GM23338 (cell line): ENCODE measurements at regions not wholly inside any gene's neighbourhood (a gene's known extent, or its start where the extent isn't known, plus 50 kb on each side); places are given as distances from the start of the nearest gene placed in this dataset.
A peak's percentile ranks its signal among the peaks of the same experiment; 100 is the strongest.

Source experiments
- ATAC-seq: fragments of 200-7000 bp; cut with Tn5 transposase; 3 replicates; pipeline ENCODE4 v1.9.1; 2020
- DNase-seq: peaks from one replicate; pipeline ENCODE4 v3.0.0-alpha.2; 2015; ENCODE audit warnings: low spot score
- H2AFZ ChIP-seq: fragments of 200-600 bp; sonication (generic); 2 replicates; pipeline ENCODE4 v1.8.0; 2016; ENCODE audit warnings: antibody characterized with exemption, mild to moderate bottlenecking, moderate library complexity
- H3F3A ChIP-seq: fragments of 200-600 bp; sonication (generic); replicated peaks from 2 replicates; pipeline ENCODE4 v1.8.0; 2017; ENCODE audit warnings: antibody characterized with exemption, mixed run types, low read depth
- H3K27ac ChIP-seq: fragments of 200-600 bp; sonication (generic); 2 replicates; pipeline ENCODE4 v1.6.1; 2016; ENCODE audit warnings: low read depth
- H3K27me3 ChIP-seq: fragments of 200-600 bp; sonication (generic); 2 replicates; pipeline ENCODE4 v1.8.0; 2016; ENCODE audit warnings: mild to moderate bottlenecking, mixed run types, moderate library complexity; ENCODE audit not compliant: insufficient read depth
- H3K36me3 ChIP-seq: fragments of 200-600 bp; sonication (generic); 2 replicates; pipeline ENCODE4 v1.8.0; 2016; ENCODE audit warnings: mild to moderate bottlenecking; ENCODE audit not compliant: insufficient read depth
- H3K4me1 ChIP-seq: fragments of 200-600 bp; sonication (generic); 2 replicates; pipeline ENCODE4 v1.8.0; 2016; ENCODE audit warnings: mild to moderate bottlenecking, moderate library complexity; ENCODE audit not compliant: insufficient read depth
- H3K4me2 ChIP-seq: fragments of 200-600 bp; sonication (generic); 2 replicates; pipeline ENCODE4 v1.7.1; 2017; ENCODE audit warnings: mixed run types
- H3K4me3 ChIP-seq: fragments of 200-600 bp; sonication (generic); 2 replicates; pipeline ENCODE4 v1.6.1; 2016; ENCODE audit warnings: mixed run types
- H3K79me2 ChIP-seq: fragments of 200-600 bp; sonication (generic); replicated peaks from 2 replicates; pipeline ENCODE4 v1.8.0; 2017; ENCODE audit warnings: mild to moderate bottlenecking; ENCODE audit not compliant: insufficient read depth
- H3K9me2 ChIP-seq: fragments of 200-600 bp; sonication (generic); 2 replicates; pipeline ENCODE4 v1.8.0; 2017; ENCODE audit not compliant: insufficient read depth
- H4K20me1 ChIP-seq: fragments of 200-600 bp; sonication (generic); replicated peaks from 2 replicates; pipeline ENCODE4 v1.8.0; 2017; ENCODE audit warnings: mild to moderate bottlenecking; ENCODE audit not compliant: insufficient read depth
- H3K27ac Mint-ChIP-seq: 2 replicates; pipeline ENCODE4 v1.8.0; 2020; ENCODE audit warnings: inconsistent platforms, mild to moderate bottlenecking, moderate library complexity, mixed read lengths
- H3K27me3 Mint-ChIP-seq: 3 replicates; pipeline ENCODE4 v1.8.0; 2022; ENCODE audit warnings: low read depth, mild to moderate bottlenecking, moderate library complexity, mixed read lengths, inconsistent platforms; ENCODE audit not compliant: insufficient read depth, poor library complexity
- H3K36me3 Mint-ChIP-seq: 3 replicates; pipeline ENCODE4 v1.8.0; 2021; ENCODE audit warnings: low read depth, mild to moderate bottlenecking, inconsistent platforms, moderate library complexity, mixed read lengths
- H3K4me1 Mint-ChIP-seq: 3 replicates; pipeline ENCODE4 v1.8.0; 2020; ENCODE audit warnings: mild to moderate bottlenecking, inconsistent platforms, mixed read lengths
- H3K4me3 Mint-ChIP-seq: 3 replicates; pipeline ENCODE4 v1.8.0; 2021; ENCODE audit warnings: moderate library complexity, mild to moderate bottlenecking, inconsistent platforms, mixed read lengths
- H3K9me3 Mint-ChIP-seq: 3 replicates; pipeline ENCODE4 v1.8.0; 2020; ENCODE audit warnings: moderate library complexity, mild to moderate bottlenecking, inconsistent platforms, mixed read lengths
- CREB1 ChIP-seq: fragments of 250-450 bp; sonication (Bioruptor Pico); IDR thresholded peaks from 2 replicates; pipeline ENCODE4 v1.5.0; 2020; ENCODE audit warnings: low read depth, mild to moderate bottlenecking, moderate library complexity
- EZH2 ChIP-seq: fragments of 200-600 bp; sonication (generic); IDR thresholded peaks from one replicate; pipeline ENCODE4 v1.8.0; 2017; ENCODE audit warnings: antibody characterized with exemption, mild to moderate bottlenecking, low read depth; ENCODE audit not compliant: unreplicated experiment
- EZH2phosphoT487 ChIP-seq: fragments of 200-600 bp; sonication (generic); IDR thresholded peaks from one replicate; pipeline ENCODE4 v1.8.1; 2018; ENCODE audit warnings: antibody characterized with exemption; ENCODE audit not compliant: unreplicated experiment
- JUNB ChIP-seq: IDR thresholded peaks from one replicate; pipeline ENCODE4 v1.6.1; 2016; ENCODE audit warnings: antibody characterized with exemption; ENCODE audit not compliant: unreplicated experiment
- NANOG ChIP-seq: IDR thresholded peaks from 2 replicates; pipeline ENCODE4 v1.6.1; 2016; ENCODE audit warnings: antibody characterized with exemption, borderline replicate concordance
- POLR2AphosphoS5 ChIP-seq: IDR thresholded peaks from 2 replicates; pipeline ENCODE4 v1.6.1; 2016; ENCODE audit warnings: antibody characterized with exemption, low read depth
- STAT1 ChIP-seq: IDR thresholded peaks from one replicate; pipeline ENCODE4 v1.6.1; 2016; ENCODE audit warnings: antibody characterized with exemption; ENCODE audit not compliant: unreplicated experiment
- ZNF114 ChIP-seq: fragments of 250-450 bp; sonication (Bioruptor Pico); IDR thresholded peaks from 2 replicates; pipeline ENCODE4 v1.5.0; 2020; ENCODE audit warnings: mild to moderate bottlenecking, moderate library complexity
- ZNF331 ChIP-seq: fragments of 250-450 bp; sonication (Bioruptor Pico); IDR thresholded peaks from 2 replicates; pipeline ENCODE4 v1.5.0; 2020; ENCODE audit warnings: low read depth, mild to moderate bottlenecking, moderate library complexity
- TF ChIP-seq, protein P1 (sequence below): IDR thresholded peaks from 2 replicates; pipeline ENCODE4 v1.6.1; 2016; ENCODE audit warnings: antibody characterized with exemption
- TF ChIP-seq, protein P2 (sequence below): IDR thresholded peaks from one replicate; pipeline ENCODE4 v1.6.1; 2018; ENCODE audit warnings: antibody characterized with exemption; ENCODE audit not compliant: unreplicated experiment
- TF ChIP-seq, protein P3 (sequence below), 2 experiments: fragments of 200-600 bp in 1 of 2; sonication (generic) in 1 of 2; conservative IDR thresholded peaks; 2 replicates each; pipeline versions ENCODE4 v1.5.1 to v1.6.1; 2016 to 2017; ENCODE audit warnings: antibody characterized with exemption in 2 of 2, low read depth in 2 of 2, mild to moderate bottlenecking in 2 of 2, moderate library complexity in 1 of 2
- TF ChIP-seq, protein P4 (sequence below): fragments of 250-450 bp; sonication (Bioruptor Pico); IDR thresholded peaks from 2 replicates; pipeline ENCODE4 v1.5.0; 2020; ENCODE audit warnings: mild to moderate bottlenecking, moderate library complexity

DNA sequence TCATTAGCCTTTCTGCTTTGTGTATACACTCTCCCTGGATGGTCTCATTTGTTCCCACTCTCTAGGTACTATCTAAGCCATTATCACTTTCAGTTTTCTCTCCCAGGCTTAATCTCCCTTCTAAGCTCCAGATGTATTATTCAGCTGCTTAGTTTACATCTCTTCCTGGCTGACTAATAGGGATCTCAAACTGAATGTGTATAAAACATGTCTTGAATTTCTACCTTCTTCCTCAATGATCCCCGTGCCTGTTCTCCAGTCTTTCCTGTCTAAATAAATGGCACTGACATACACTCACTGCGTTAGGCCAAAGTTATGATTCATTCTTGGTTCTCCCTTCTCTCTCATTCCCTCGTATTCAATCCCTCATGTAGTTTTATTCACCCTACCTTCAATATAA is 127.3 kb downstream of the NR2F2 start:
- 0 out of 2 replicates have a peak overlapping the region, but pooled peaks have one; percentile 12 for H2AFZ ChIP-seq
- no peaks in the 10 kb centered on the region for H3K79me2 ChIP-seq
- no peaks in the 10 kb centered on the region for H3K9me2 ChIP-seq
- no peak overlapping the region for H3K27ac Mint-ChIP-seq
- H3K36me3 ChIP-seq = no peaks in the 10 kb centered on the region
- H3K4me2 ChIP-seq = no peak overlapping the region
- H3K4me3 ChIP-seq = no peak overlapping the region
- H3K9me3 Mint-ChIP-seq = no peaks in the 10 kb centered on the region
- H3F3A ChIP-seq = no peaks in the 10 kb centered on the region
- no peak overlapping the region for H3K27ac ChIP-seq
- TF ChIP-seq POLR2AphosphoS5 (no peak), JUNB (no peak), ZNF114 (no peak), NANOG (no peak), ZNF331 (CRISPR knock-in tag) (no peak), CREB1 (CRISPR knock-in tag) (no peak), EZH2phosphoT487 (no peak), EZH2 (no peak), STAT1 (no peak)
- TF ChIP-seq, protein P1, sequence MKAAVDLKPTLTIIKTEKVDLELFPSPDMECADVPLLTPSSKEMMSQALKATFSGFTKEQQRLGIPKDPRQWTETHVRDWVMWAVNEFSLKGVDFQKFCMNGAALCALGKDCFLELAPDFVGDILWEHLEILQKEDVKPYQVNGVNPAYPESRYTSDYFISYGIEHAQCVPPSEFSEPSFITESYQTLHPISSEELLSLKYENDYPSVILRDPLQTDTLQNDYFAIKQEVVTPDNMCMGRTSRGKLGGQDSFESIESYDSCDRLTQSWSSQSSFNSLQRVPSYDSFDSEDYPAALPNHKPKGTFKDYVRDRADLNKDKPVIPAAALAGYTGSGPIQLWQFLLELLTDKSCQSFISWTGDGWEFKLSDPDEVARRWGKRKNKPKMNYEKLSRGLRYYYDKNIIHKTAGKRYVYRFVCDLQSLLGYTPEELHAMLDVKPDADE = no peak
- TF ChIP-seq, protein P2, sequence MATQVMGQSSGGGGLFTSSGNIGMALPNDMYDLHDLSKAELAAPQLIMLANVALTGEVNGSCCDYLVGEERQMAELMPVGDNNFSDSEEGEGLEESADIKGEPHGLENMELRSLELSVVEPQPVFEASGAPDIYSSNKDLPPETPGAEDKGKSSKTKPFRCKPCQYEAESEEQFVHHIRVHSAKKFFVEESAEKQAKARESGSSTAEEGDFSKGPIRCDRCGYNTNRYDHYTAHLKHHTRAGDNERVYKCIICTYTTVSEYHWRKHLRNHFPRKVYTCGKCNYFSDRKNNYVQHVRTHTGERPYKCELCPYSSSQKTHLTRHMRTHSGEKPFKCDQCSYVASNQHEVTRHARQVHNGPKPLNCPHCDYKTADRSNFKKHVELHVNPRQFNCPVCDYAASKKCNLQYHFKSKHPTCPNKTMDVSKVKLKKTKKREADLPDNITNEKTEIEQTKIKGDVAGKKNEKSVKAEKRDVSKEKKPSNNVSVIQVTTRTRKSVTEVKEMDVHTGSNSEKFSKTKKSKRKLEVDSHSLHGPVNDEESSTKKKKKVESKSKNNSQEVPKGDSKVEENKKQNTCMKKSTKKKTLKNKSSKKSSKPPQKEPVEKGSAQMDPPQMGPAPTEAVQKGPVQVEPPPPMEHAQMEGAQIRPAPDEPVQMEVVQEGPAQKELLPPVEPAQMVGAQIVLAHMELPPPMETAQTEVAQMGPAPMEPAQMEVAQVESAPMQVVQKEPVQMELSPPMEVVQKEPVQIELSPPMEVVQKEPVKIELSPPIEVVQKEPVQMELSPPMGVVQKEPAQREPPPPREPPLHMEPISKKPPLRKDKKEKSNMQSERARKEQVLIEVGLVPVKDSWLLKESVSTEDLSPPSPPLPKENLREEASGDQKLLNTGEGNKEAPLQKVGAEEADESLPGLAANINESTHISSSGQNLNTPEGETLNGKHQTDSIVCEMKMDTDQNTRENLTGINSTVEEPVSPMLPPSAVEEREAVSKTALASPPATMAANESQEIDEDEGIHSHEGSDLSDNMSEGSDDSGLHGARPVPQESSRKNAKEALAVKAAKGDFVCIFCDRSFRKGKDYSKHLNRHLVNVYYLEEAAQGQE = no peak
- TF ChIP-seq, protein P3, sequence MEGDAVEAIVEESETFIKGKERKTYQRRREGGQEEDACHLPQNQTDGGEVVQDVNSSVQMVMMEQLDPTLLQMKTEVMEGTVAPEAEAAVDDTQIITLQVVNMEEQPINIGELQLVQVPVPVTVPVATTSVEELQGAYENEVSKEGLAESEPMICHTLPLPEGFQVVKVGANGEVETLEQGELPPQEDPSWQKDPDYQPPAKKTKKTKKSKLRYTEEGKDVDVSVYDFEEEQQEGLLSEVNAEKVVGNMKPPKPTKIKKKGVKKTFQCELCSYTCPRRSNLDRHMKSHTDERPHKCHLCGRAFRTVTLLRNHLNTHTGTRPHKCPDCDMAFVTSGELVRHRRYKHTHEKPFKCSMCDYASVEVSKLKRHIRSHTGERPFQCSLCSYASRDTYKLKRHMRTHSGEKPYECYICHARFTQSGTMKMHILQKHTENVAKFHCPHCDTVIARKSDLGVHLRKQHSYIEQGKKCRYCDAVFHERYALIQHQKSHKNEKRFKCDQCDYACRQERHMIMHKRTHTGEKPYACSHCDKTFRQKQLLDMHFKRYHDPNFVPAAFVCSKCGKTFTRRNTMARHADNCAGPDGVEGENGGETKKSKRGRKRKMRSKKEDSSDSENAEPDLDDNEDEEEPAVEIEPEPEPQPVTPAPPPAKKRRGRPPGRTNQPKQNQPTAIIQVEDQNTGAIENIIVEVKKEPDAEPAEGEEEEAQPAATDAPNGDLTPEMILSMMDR (conservative IDR thresholded peaks at IDR 0.05; ENCODE audit: low read depth in 2 of 2) = no peak
- TF ChIP-seq, protein P4, sequence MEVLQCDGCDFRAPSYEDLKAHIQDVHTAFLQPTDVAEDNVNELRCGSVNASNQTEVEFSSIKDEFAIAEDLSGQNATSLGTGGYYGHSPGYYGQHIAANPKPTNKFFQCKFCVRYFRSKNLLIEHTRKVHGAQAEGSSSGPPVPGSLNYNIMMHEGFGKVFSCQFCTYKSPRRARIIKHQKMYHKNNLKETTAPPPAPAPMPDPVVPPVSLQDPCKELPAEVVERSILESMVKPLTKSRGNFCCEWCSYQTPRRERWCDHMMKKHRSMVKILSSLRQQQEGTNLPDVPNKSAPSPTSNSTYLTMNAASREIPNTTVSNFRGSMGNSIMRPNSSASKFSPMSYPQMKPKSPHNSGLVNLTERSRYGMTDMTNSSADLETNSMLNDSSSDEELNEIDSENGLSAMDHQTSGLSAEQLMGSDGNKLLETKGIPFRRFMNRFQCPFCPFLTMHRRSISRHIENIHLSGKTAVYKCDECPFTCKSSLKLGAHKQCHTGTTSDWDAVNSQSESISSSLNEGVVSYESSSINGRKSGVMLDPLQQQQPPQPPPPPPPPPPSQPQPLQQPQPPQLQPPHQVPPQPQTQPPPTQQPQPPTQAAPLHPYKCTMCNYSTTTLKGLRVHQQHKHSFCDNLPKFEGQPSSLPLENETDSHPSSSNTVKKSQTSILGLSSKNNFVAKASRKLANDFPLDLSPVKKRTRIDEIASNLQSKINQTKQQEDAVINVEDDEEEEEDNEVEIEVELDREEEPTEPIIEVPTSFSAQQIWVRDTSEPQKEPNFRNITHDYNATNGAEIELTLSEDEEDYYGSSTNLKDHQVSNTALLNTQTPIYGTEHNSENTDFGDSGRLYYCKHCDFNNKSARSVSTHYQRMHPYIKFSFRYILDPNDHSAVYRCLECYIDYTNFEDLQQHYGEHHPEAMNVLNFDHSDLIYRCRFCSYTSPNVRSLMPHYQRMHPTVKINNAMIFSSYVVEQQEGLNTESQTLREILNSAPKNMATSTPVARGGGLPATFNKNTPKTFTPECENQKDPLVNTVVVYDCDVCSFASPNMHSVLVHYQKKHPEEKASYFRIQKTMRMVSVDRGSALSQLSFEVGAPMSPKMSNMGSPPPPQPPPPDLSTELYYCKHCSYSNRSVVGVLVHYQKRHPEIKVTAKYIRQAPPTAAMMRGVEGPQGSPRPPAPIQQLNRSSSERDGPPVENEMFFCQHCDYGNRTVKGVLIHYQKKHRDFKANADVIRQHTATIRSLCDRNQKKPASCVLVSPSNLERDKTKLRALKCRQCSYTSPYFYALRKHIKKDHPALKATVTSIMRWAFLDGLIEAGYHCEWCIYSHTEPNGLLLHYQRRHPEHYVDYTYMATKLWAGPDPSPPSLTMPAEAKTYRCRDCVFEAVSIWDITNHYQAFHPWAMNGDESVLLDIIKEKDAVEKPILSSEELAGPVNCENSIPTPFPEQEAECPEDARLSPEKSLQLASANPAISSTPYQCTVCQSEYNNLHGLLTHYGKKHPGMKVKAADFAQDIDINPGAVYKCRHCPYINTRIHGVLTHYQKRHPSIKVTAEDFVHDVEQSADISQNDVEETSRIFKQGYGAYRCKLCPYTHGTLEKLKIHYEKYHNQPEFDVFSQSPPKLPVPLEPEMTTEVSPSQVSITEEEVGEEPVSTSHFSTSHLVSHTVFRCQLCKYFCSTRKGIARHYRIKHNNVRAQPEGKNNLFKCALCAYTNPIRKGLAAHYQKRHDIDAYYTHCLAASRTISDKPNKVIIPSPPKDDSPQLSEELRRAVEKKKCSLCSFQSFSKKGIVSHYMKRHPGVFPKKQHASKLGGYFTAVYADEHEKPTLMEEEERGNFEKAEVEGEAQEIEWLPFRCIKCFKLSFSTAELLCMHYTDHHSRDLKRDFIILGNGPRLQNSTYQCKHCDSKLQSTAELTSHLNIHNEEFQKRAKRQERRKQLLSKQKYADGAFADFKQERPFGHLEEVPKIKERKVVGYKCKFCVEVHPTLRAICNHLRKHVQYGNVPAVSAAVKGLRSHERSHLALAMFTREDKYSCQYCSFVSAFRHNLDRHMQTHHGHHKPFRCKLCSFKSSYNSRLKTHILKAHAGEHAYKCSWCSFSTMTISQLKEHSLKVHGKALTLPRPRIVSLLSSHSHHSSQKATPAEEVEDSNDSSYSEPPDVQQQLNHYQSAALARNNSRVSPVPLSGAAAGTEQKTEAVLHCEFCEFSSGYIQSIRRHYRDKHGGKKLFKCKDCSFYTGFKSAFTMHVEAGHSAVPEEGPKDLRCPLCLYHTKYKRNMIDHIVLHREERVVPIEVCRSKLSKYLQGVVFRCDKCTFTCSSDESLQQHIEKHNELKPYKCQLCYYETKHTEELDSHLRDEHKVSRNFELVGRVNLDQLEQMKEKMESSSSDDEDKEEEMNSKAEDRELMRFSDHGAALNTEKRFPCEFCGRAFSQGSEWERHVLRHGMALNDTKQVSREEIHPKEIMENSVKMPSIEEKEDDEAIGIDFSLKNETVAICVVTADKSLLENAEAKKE (CRISPR knock-in tag) = no peak
- no peaks in the 10 kb centered on the region for H4K20me1 ChIP-seq
- no peaks in the 10 kb centered on the region for H3K36me3 Mint-ChIP-seq
- H3K4me1 Mint-ChIP-seq = no peaks in the 10 kb centered on the region
- DNase-seq (no peak), ATAC-seq (no peak)
- no peaks in the 10 kb centered on the region for H3K27me3 ChIP-seq
- no peaks in the 10 kb centered on the region for H3K4me1 ChIP-seq
- no peaks in the 10 kb centered on the region for H3K27me3 Mint-ChIP-seq
- no peak overlapping the region for H3K4me3 Mint-ChIP-seq
